Left cardiac atrium (tissue), 4 donors: ENCODE measurements at regions not wholly inside any gene's neighbourhood (a gene's known extent, or its start where the extent isn't known, plus 50 kb on each side); places are given as distances from the start of the nearest gene placed in this dataset.
"Not testable (repeated sequence)": the region's sequence is repeated elsewhere in the genome, so short reads cannot be mapped to it uniquely, and the experiment has no call there.

Experiments used
- ATAC-seq, 2 donors: fragments of 200-7000 bp; cut with Tn5 transposase; one replicate each; pipeline ENCODE4 v1.9.1; 2020; ENCODE audit warnings: mild to moderate bottlenecking in 2 of 2, moderate library complexity in 2 of 2
- DNase-seq: peaks from one replicate; pipeline ENCODE4 v3.0.0-alpha.2; 2020
- intact Hi-C, 2 donors: fragments of 100-400 bp; cut with DNase I; formaldehyde crosslinking; loops; one replicate each; pipeline versions ENCODE4 v1.14.1 to v1.15.1; 2022 to 2023
- donor health status: DM: no; HTN: yes; CAD: no.
- donor health status: DM: no; HTN: yes; CAD: no; lungs with severe emphysema.
- donor health status: DM: yes; HTN: yes; CAD: no.
- donor health status: Dilated cardiomyopathy.

GRCh38 chr6:76834399-76834798 is 628.9 kb downstream of the HTR1B start:
- no peak for DNase-seq
- ATAC-seq = no peak
- intact Hi-C loops = no loop called here

GRCh38 chr6:76831299-76831698 is 632.0 kb downstream of the HTR1B start:
- intact Hi-C loops = no loop called here
- ATAC-seq (no peak), DNase-seq (no peak)

GRCh38 chr6:76823578-76823977 is 639.7 kb downstream of the HTR1B start:
- DNase-seq, ATAC-seq, intact Hi-C loops: not testable (repeated sequence)

- ATAC-seq (no peak), DNase-seq (no peak)
- intact Hi-C loops = no loop called here
These were observed 644.8 kb downstream of the HTR1B start for GRCh38 chr6:76818451-76818850.

GRCh38 chr6:76817429-76817828 is 645.9 kb downstream of the HTR1B start:
- ATAC-seq (no peak), DNase-seq (no peak)
- intact Hi-C loops = no loop called here

- intact Hi-C loops = no loop called here
- DNase-seq = no peak
- peak in 1 of 2 donors; percentile 84 for ATAC-seq
These were observed 648.5 kb downstream of the HTR1B start for GRCh38 chr6:76814496-76815458.

GRCh38 chr6:76810286-76810685 is 653.0 kb downstream of the HTR1B start:
- intact Hi-C loops = no loop called here
- DNase-seq (no peak), ATAC-seq (no peak)

- intact Hi-C loops = no loop called here
- DNase-seq = no peak
- no peak for ATAC-seq
These were observed 660.2 kb downstream of the HTR1B start for GRCh38 chr6:76803038-76803580.

GRCh38 chr6:76792394-76792793 is 670.9 kb downstream of the HTR1B start:
- DNase-seq = no peak
- ATAC-seq = no peak
- intact Hi-C loops = no loop called here

GRCh38 chr6:76790881-76791280 is 672.4 kb downstream of the HTR1B start:
- intact Hi-C loops = no loop called here
- DNase-seq (no peak), ATAC-seq (no peak)

GRCh38 chr6:76790045-76790796 is 673.1 kb downstream of the HTR1B start:
- ATAC-seq (no peak), DNase-seq (no peak)
- intact Hi-C loops = no loop called here

- DNase-seq = no peak
These were observed 673.7 kb downstream of the HTR1B start for GRCh38 chr6:76789580-76789979.

GRCh38 chr6:76788155-76788554 is 675.1 kb downstream of the HTR1B start:
- ATAC-seq (no peak), DNase-seq (no peak)
- intact Hi-C loops = no loop called here

More at GRCh38 chr6:76789580-76789979, 673.7 kb downstream of the HTR1B start:
- ATAC-seq = no peak
- intact Hi-C loops = no loop called here

- intact Hi-C loops = no loop called here
- DNase-seq = no peak
- no peak for ATAC-seq
These were observed 684.2 kb downstream of the HTR1B start for GRCh38 chr6:76779068-76779467.

- DNase-seq (no peak), ATAC-seq (no peak)
- intact Hi-C loops = no loop called here
These were observed 686.4 kb downstream of the HTR1B start for GRCh38 chr6:76776876-76777275.

GRCh38 chr6:76774781-76775384 is 688.4 kb downstream of the HTR1B start:
- intact Hi-C loops = no loop called here
- DNase-seq = no peak
- peak; percentile 47 to 78 for ATAC-seq

GRCh38 chr6:76772951-76773350 is 690.3 kb downstream of the HTR1B start:
- intact Hi-C loops = no loop called here
- DNase-seq (no peak), ATAC-seq (no peak)

GRCh38 chr6:76771059-76771634 is 692.1 kb downstream of the HTR1B start:
- DNase-seq = no peak
- intact Hi-C loops = no loop called here
- peak; percentile 55 to 74 for ATAC-seq

- intact Hi-C loops = no loop called here
- ATAC-seq = no peak
- DNase-seq = no peak
These were observed 693.0 kb downstream of the HTR1B start for GRCh38 chr6:76770281-76770680.
